ENCODE measurements at regions not wholly inside any gene's neighbourhood (a gene's known extent, or its start where the extent isn't known, plus 50 kb on each side); places are given as distances from the start of the nearest gene placed in this dataset.
"Not testable (repeated sequence)": the region's sequence is repeated elsewhere in the genome, so short reads cannot be mapped to it uniquely, and the experiment has no call there.

DNA sequence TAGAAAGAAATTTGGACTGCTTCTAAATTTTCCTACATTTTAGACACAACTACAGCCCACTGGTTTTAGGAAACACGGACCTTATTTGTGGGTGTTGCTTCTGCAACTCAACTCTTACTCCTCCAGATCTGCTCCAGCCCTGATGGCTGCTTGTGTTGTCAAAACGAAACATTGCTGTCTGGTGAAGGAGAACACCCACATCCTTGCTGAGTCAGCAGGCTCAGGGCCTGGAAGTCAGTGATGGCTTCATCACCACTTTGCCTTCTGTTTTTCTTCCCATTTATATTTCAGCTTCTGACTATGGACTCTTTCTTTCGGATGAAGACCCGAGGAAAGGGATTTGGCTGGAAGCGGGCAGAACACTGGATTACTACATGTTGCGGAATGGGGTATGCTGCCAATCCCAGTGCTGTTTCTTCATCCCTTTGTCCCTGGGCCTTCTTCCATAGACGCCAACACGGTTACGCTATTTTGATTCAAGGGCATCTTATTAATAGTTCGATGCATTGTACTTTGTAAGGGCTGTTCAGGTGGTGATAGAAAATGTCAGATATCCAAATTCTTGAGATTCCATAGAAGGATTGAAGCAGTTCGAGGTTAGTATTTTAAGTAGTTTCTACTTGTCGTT lies 392.6 kb upstream of the TPM1 start:
- DNase-seq: no peak

DNA sequence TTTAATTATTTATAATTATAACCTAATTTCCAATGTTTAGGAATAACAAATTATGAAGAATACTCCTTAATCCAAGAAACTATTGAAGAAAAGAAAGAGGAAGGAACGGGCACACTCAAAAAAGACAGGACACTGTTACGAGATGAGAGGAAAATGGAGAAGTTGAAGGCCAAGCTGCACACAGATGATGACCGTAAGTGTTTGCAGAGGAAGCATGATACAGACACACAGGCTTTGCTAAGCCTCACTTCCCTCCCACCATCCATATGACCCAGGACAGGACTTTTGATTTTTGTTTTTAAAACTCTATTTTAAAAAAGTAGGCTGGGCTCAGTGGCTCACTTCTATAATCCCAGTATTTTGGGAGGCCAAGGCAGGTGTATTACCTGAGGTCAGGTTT lies 389.4 kb upstream of the TPM1 start:
- no peak for DNase-seq

- DNase-seq: no peak
Measured at GRCh38 chr15:62656071-62656470, 386.5 kb upstream of the TPM1 start.

DNA sequence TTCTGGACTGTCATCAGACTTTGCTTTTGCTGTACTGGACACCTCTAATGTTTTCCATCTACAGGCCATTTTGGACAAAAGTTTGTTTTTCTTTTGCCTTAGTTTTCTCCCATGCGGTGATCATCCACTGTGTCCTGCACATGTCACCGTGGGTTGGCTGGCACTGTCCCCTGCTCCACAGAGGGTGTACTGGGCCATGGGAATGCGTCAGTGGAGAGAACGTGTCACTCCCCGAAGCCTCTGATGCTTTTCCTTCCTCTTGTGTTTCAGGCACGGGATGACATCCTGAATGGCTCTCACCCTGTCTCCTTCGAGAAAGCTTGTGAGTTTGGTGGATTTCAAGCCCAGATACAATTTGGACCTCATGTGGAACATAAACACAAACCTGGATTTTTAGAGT lies 385.0 kb upstream of the TPM1 start:
- not testable (repeated sequence) for DNase-seq

- DNase-seq: no peak
Measured at GRCh38 chr15:62658498-62658897, 384.0 kb upstream of the TPM1 start.

DNA sequence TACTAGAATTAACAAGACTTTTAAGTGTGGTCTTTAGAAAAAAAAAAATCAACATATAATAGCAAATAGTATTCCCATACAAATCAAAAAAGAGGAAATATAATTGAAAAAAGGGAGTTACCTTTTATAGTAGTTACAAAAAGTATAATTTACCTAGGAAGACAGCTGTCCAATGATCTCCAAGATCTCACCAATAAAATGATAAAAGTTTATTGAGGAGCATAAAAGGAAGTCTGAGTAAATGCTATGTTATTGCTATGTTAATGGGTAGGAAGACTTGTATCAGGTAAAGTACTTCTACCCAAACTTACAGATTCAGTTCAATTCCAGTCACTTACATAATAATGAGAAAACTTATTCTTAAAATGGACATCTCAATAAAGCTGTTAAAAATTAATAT lies 379.0 kb upstream of the TPM1 start:
- DNase-seq: no peak

- no peak for DNase-seq
Measured at GRCh38 chr15:62665449-62665848, 377.1 kb upstream of the TPM1 start.

DNA sequence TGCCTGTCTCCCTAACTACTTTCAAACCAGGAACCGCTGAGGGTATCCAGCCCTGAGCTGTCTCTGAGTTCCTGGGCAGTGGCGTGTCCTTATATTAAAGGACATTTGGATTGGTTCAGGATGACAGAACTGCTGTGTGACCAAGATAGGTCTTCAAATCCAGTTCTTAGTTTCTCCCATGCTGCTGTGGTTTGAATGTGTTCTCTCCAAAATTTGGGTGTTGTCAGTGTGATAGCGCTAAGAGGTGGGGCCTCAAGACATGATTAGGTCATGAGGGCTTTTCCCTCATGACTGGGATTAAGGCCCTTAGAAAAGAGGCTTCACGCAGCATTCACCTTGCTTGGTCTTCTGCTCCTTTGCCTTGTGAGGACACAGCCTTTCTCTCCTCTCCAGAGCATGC lies 376.5 kb upstream of the TPM1 start:
- no peak for DNase-seq

DNA sequence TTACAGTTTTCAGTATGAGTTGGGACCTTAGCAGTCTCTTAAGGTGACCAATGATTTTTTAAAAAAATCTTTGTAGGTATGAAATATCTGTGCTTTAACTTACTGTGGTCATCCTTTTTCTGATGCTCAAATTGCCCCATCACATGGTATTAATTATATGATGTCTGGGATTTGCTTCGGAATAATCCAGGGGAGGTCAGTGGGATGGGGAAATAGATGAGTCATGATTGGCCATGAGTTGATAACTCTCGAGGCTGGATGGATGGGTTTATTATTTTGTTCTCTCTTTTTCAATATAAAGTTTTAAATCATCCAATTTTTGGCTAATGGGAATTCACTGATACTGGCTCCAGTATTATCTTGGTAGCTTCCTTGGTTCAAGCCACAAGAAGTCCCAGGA lies 370.3 kb upstream of the TPM1 start:
- DNase-seq: no peak

GRCh38 chr15:62676891-62677290 lies 365.7 kb upstream of the TPM1 start:
- no peak for DNase-seq

DNA sequence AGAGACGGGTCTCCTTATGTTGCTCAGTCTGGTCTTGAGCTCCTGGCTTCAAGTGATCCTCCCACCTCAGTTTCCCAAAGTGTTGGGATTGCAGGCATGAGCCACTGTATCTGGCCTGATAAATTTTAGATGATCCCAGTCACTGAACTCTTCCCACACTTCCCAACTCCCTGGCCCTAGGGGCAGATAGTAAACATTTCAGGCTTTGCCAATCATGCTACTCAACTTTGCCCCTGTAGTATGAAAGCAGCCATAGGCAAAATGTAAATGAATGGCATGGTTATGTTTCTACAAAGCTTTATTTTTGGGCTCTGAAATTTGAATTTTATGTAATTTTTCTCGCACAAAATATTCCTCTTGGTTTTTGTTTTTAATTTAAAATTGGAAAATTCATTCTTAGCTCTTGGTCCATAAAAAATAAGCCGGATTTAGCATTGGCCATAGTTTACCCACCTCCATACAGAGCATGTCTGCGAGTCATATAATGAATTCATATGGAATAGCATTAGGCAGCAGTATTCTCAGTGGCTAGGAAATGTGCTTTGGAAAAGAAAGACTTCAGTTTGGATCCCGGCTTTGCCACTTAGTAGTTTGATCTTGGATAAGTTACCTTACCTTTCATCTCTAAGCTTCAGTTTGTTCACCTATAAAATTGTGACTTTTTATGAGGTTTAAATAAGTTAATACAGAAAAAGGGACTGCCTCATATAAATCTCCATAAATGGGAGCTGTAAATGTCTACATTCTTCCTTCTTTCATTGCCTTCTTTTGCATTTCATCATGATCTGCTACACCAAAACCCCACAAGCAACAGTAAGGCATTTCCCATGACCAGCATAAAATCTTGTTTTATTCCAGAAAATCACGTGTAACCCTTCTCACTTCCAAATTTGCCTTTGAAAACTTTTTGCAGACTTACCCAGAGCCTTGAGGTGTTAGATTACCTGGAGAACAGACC lies 360.3 kb upstream of the TPM1 start:
- no peak for DNase-seq

GRCh38 chr15:62683192-62683591 lies 359.4 kb upstream of the TPM1 start:
- not testable (repeated sequence) for DNase-seq

- DNase-seq: no peak
Measured at GRCh38 chr15:62684123-62684808, 358.3 kb upstream of the TPM1 start.

GRCh38 chr15:62691008-62691407 lies 351.5 kb upstream of the TPM1 start:
- DNase-seq: no peak

DNA sequence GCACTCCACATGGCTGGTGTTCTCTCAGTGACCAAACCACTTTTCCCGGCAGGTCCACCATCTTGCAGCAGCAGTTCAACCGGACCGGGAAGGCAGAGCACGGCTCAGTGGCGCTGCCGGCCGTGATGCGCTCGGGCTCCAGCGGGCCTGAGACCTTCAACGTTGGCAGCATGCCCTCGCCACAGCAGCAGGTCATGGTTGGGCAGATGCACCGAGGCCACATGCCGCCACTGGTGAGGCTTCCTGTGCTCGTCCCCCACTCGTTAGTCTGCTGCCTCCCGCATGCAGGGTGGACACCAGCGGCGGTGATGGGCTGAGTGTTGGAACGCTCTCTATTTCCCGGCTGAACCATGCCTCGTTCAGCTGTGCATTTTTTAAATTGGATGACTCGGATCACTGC lies 344.9 kb upstream of the TPM1 start:
- DNase-seq: no peak

DNA sequence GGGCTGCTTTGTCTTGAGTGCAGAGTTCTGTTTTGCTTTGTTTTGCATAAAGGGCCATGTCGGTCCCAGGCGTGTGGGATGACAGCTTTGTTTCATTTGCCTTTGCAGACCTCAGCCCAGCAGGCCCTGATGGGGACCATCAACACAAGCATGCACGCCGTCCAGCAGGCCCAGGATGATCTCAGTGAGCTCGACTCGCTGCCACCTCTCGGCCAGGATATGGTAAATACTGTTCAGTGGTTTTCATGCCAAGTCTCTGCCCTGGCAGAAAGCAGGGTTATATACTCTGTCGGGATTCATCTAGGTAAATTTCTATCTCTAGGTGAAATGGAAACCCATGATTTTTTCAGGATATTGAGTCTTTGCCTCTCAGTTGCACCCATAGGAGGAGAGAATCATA lies 343.9 kb upstream of the TPM1 start:
- no peak for DNase-seq

GRCh38 chr15:62706317-62706716 lies 336.2 kb upstream of the TPM1 start:
- DNase-seq: no peak

DNA sequence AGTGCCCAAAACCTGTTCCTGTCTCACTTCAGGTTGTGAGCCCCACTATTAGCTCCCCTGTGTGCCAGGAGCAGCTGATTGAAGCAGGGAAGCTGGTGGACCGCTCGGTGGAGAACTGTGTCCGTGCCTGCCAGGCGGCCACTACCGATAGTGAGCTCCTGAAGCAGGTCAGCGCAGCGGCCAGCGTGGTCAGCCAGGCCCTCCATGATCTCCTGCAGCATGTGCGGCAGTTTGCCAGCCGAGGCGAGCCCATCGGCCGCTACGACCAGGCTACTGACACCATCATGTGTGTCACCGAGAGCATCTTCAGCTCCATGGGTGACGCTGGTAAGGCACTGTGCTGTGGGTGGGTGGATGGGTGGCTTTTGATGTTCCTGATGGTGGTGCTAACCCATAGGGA lies 334.1 kb upstream of the TPM1 start:
- no peak for DNase-seq

DNA sequence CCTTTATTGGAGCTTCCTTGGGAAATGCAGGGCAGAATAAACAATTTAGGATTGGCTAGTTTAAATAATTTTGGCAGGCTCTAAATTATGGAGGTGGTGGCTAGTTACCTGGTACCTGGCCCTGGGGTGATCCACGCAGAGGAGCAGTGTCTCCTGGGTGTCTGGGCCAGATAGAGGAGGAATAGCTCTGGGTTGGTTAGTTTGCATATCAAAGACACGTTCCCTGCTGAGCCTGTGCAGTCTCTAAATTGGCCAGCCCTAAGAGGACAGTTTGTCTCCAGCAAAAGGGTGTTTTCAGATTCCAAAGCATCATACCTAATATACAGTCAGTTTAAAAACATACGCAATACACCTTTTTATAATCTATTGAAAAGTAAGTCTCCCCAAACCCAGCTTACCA lies 333.3 kb upstream of the TPM1 start:
- DNase-seq: no peak

DNA sequence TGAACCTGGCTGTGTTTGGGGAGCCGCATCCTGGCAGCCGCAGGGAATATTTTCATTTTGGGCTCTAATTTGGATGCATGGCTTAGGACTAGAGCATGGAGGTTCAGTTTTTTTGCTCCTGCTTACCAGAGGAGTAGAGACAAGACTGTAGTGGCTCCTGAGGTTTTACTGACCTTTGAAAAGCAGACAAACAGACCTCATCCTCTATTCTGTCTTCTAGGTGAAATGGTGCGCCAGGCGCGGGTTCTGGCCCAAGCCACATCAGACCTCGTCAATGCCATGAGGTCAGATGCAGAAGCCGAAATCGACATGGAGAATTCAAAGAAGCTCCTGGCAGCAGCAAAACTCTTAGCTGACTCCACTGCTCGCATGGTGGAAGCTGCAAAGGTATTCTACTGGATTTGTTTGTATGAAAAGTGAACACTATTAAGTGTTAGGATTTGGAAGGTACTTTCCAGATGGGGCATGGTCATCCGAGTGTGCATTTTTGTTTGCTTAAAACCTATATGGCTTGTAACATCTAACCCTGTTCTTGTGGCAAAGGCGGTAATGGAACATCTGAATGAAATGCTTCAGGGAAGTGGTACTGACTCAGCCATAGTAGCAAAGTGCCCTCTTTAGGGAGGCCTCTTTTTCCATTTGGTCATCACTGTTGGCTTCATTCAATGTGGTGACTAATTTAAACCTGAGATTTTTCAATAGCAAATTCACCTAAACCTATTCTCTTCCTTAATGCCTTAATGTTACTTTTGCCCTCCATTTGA lies 330.7 kb upstream of the TPM1 start:
- no peak for DNase-seq

GRCh38 chr15:62712455-62712839 lies 330.1 kb upstream of the TPM1 start:
- DNase-seq: no peak

DNA sequence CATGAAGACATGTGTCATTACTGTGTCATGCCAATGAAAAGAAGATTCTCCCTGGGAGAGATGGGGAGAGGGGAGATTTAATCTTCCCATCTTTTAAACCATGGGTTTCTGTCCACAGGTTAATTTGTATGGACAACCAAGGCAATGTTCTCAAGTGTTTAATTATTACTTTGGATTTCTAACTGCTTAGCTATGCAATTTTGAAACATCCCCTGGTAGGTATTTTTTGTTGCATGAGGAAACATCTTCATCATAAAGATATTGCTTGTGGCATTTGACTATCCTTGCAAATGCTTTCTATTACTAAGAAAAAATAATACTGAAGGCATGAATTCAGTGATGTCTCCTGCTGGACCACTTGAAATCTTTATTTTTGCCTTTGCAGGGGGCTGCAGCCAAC lies 326.6 kb upstream of the TPM1 start:
- DNase-seq: no peak

GRCh38 chr15:62717496-62717895 lies 325.1 kb upstream of the TPM1 start:
- DNase-seq: no peak

All from cerebellar nuclear complex (tissue), 1 donor.